IMR-90 (cell line): ENCODE measurements at regions not wholly inside any gene's neighbourhood (a gene's known extent, or its start where the extent isn't known, plus 50 kb on each side); places are given as distances from the start of the nearest gene placed in this dataset.

Experiments
- ATAC-seq: fragments of 200-7000 bp; cut with Tn5 transposase; 2 replicates; pipeline ENCODE4 v1.9.1; 2020; ENCODE audit warnings: low read depth, mild to moderate bottlenecking, moderate library complexity
- BruUV-seq: library from RNA; stranded (reverse); fragments of 400-500 nt; replicated peaks from 2 replicates; lab custom pipeline; 2021; lab: Mats Ljungman, UMichigan
- CTCF ChIA-PET: fragments of 300-600 bp; formaldehyde crosslinking; extraction: SDS; loops from one replicate; lab custom pipeline; 2021; ENCODE audit warnings: antibody characterized with exemption; lab: Yijun Ruan, JAX
- POLR2A ChIA-PET: fragments of 300-600 bp; sonication (Branson Sonifier 250); formaldehyde crosslinking; loops from one replicate; lab custom pipeline; 2022; ENCODE audit warnings: antibody characterized with exemption; ENCODE audit not compliant: unreplicated experiment; lab: Charles Lee
- DNase-seq: peaks from one replicate; pipeline ENCODE4 v3.0.0; 2013
- H2AFZ ChIP-seq: replicated peaks from 2 replicates; pipeline ENCODE3; 2013; ENCODE audit warnings: low read length, mild to moderate bottlenecking; ENCODE audit not compliant: poor library complexity
- H2AK5ac ChIP-seq: 2 replicates; pipeline ENCODE4 v1.6.1; 2013; ENCODE audit warnings: low read depth, low read length, inconsistent platforms
- H2AK9ac ChIP-seq: replicated peaks from 2 replicates; pipeline ENCODE3; 2013; ENCODE audit warnings: mild to moderate bottlenecking, low read depth, low read length, moderate library complexity; ENCODE audit not compliant: poor library complexity
- H2BK120ac ChIP-seq: 2 replicates; pipeline ENCODE4 v1.6.1; 2013; ENCODE audit warnings: low read depth, low read length, inconsistent platforms
- H2BK15ac ChIP-seq: 3 replicates; pipeline ENCODE4 v1.6.1; 2013; ENCODE audit warnings: low read depth, low read length, inconsistent platforms
- H2BK20ac ChIP-seq: 2 replicates; pipeline ENCODE4 v1.6.1; 2013; ENCODE audit warnings: low read depth, mild to moderate bottlenecking, inconsistent platforms, low read length, moderate library complexity
- H2BK5ac ChIP-seq: 2 replicates; pipeline ENCODE4 v1.6.1; 2013; ENCODE audit warnings: mild to moderate bottlenecking, low read depth, low read length, inconsistent platforms; ENCODE audit not compliant: poor library complexity, severe bottlenecking
- H3K14ac ChIP-seq: replicated peaks from 2 replicates; pipeline ENCODE4 v1.6.1; 2013; ENCODE audit warnings: low read depth, low read length, inconsistent platforms
- H3K18ac ChIP-seq: 2 replicates; pipeline ENCODE4 v1.6.1; 2013; ENCODE audit warnings: low read depth, low read length, control low read depth
- H3K23ac ChIP-seq: 2 replicates; pipeline ENCODE4 v1.6.1; 2013; ENCODE audit warnings: low read depth, low read length, inconsistent platforms
- H3K27ac ChIP-seq: 2 replicates; pipeline ENCODE4 v1.5.1; 2013; ENCODE audit warnings: mild to moderate bottlenecking, control low read depth, low read length; ENCODE audit not compliant: insufficient read depth
- H3K27me3 ChIP-seq: 2 replicates; pipeline ENCODE4 v1.6.1; 2013; ENCODE audit warnings: low read length; ENCODE audit not compliant: control insufficient read depth, insufficient read depth
- H3K36me3 ChIP-seq: 2 replicates; pipeline ENCODE4 v1.6.1; 2013; ENCODE audit warnings: low read length, mixed read lengths; ENCODE audit not compliant: control insufficient read depth, insufficient read depth
- H3K4ac ChIP-seq: 2 replicates; pipeline ENCODE4 v1.6.1; 2013; ENCODE audit warnings: low read depth, low read length, inconsistent platforms
- H3K4me1 ChIP-seq: 2 replicates; pipeline ENCODE4 v1.6.1; 2013; ENCODE audit warnings: low read length, mixed read lengths; ENCODE audit not compliant: control insufficient read depth, insufficient read depth
- H3K4me2 ChIP-seq: 2 replicates; pipeline ENCODE4 v1.6.1; 2013; ENCODE audit warnings: low read depth, mild to moderate bottlenecking, control low read depth, low read length, moderate library complexity
- H3K4me3 ChIP-seq: 2 replicates; pipeline ENCODE4 v1.5.1; 2013; ENCODE audit warnings: low read depth, mild to moderate bottlenecking, control low read depth, low read length, moderate library complexity; ENCODE audit not compliant: insufficient read depth
- H3K56ac ChIP-seq: 2 replicates; pipeline ENCODE4 v1.6.1; 2013; ENCODE audit warnings: low read length, inconsistent platforms; ENCODE audit not compliant: insufficient read depth; ENCODE audit errors: extremely low read depth
- H3K79me1 ChIP-seq, 2 experiments: 2 replicates each; pipeline ENCODE4 v1.6.1; 2013; ENCODE audit warnings: low read length in 2 of 2, inconsistent platforms in 1 of 2, low read depth in 1 of 2
- H3K9ac ChIP-seq: 2 replicates; pipeline ENCODE4 v1.6.1; 2013; ENCODE audit warnings: low read depth, low read length, control low read depth
- H3K9me1 ChIP-seq: 2 replicates; pipeline ENCODE4 v1.6.1; 2013; ENCODE audit warnings: low read length, inconsistent platforms; ENCODE audit not compliant: insufficient read depth
- H3K9me3 ChIP-seq: 2 replicates; pipeline ENCODE4 v1.6.1; 2013; ENCODE audit warnings: low read length; ENCODE audit not compliant: control insufficient read depth, insufficient read depth
- H4K20me1 ChIP-seq: 2 replicates; pipeline ENCODE4 v1.6.1; 2013; ENCODE audit warnings: low read length, inconsistent platforms; ENCODE audit not compliant: insufficient read depth
- H4K5ac ChIP-seq: 2 replicates; pipeline ENCODE4 v1.6.1; 2013; ENCODE audit warnings: mild to moderate bottlenecking, low read depth, low read length, control low read depth
- H4K8ac ChIP-seq, 2 experiments: 2 replicates each; pipeline ENCODE4 v1.6.1; 2013; ENCODE audit warnings: low read depth in 2 of 2, low read length in 2 of 2, control low read depth in 1 of 2, inconsistent platforms in 1 of 2
- H4K91ac ChIP-seq: 2 replicates; pipeline ENCODE4 v1.6.1; 2013; ENCODE audit warnings: low read depth, low read length, inconsistent platforms; ENCODE audit not compliant: insufficient read depth
- BHLHE40 ChIP-seq: fragments of 150-350 bp; IDR thresholded peaks from 2 replicates; pipeline ENCODE4 v1.6.1; 2016; ENCODE audit warnings: mild to moderate bottlenecking, low read depth, low read length
- CEBPB ChIP-seq: IDR thresholded peaks from 2 replicates; pipeline ENCODE4 v1.6.1; 2012; ENCODE audit warnings: low read depth, low read length, improper control_type of control experiment
- CHD1 ChIP-seq: IDR thresholded peaks from 2 replicates; pipeline ENCODE4 v1.6.1; 2012; ENCODE audit warnings: low read depth, low read length, improper control_type of control experiment
- ELK1 ChIP-seq: fragments of 150-350 bp; IDR thresholded peaks from 2 replicates; pipeline ENCODE4 v1.6.1; 2016; ENCODE audit warnings: low read depth, mild to moderate bottlenecking, low read length, moderate library complexity, borderline replicate concordance
- FOS ChIP-seq: fragments of 150-350 bp; IDR thresholded peaks from 2 replicates; pipeline ENCODE4 v1.6.1; 2016; ENCODE audit warnings: low read depth, low read length
- MAFK ChIP-seq: IDR thresholded peaks from 2 replicates; pipeline ENCODE4 v1.6.1; 2012; ENCODE audit warnings: low read depth, low read length, improper control_type of control experiment
- MAZ ChIP-seq: IDR thresholded peaks from 2 replicates; pipeline ENCODE4 v1.6.1; 2012; ENCODE audit warnings: low read depth, mild to moderate bottlenecking, low read length, improper control_type of control experiment, moderate library complexity, borderline replicate concordance
- MXI1 ChIP-seq: IDR thresholded peaks from 2 replicates; pipeline ENCODE4 v1.6.1; 2012; ENCODE audit warnings: low read depth, mild to moderate bottlenecking, low read length, moderate library complexity, borderline replicate concordance
- NFE2L2 ChIP-seq: fragments of 150-350 bp; IDR thresholded peaks from 2 replicates; pipeline ENCODE4 v1.6.1; 2016; ENCODE audit warnings: low read depth, mild to moderate bottlenecking, low read length
- POLR2A ChIP-seq: IDR thresholded peaks from 2 replicates; pipeline ENCODE4 v1.6.1; 2012; ENCODE audit warnings: mild to moderate bottlenecking, low read depth, low read length
- RAD21 ChIP-seq: IDR thresholded peaks from 2 replicates; pipeline ENCODE4 v1.6.1; 2012; ENCODE audit warnings: low read length, improper control_type of control experiment
- RCOR1 ChIP-seq: IDR thresholded peaks from 2 replicates; pipeline ENCODE4 v1.6.1; 2012; ENCODE audit warnings: mild to moderate bottlenecking, low read length, improper control_type of control experiment; ENCODE audit not compliant: insufficient replicate concordance
- RFX5 ChIP-seq: IDR thresholded peaks from 2 replicates; pipeline ENCODE4 v1.8.0; 2012; ENCODE audit warnings: low read depth, mild to moderate bottlenecking, low read length, moderate library complexity
- SMC3 ChIP-seq: fragments of 150-350 bp; IDR thresholded peaks from 2 replicates; pipeline ENCODE4 v1.6.1; 2016; ENCODE audit warnings: low read depth, mild to moderate bottlenecking, antibody characterized with exemption, low read length, moderate library complexity
- WGBS, 2 experiments: methylation state at CpG; one replicate each; pipeline versions ENCODE4 v1.1.5 to v1.1.7; 2013; ENCODE audit warnings: missing lambda C conversion rate in 2 of 2; ENCODE audit not compliant: insufficient read length in 1 of 2; ENCODE audit errors: extremely low coverage in 2 of 2; 5-methylcytosine and 5-hydroxymethylcytosine counted together
- dilution Hi-C: fragments of 300-500 bp; cut with HindIII; formaldehyde crosslinking; loops from one replicate; pipeline ENCODE4 v1.14.3; 2018; ENCODE audit warnings: low sequenced_read_pairs; ENCODE audit not compliant: unreplicated experiment
- in situ Hi-C: fragments of 300-500 bp; cut with MboI; formaldehyde crosslinking; loops from 3 replicates; pipeline ENCODE4 v1.14.3; 2019; ENCODE audit warnings: low sequenced_read_pairs, inconsistent platforms, mixed read lengths
- intact Hi-C: fragments of 100-400 bp; cut with micrococcal nuclease; formaldehyde crosslinking; loops from 2 replicates; pipeline ENCODE4 v1.10.0; 2022
- TF ChIP-seq, protein P1 (sequence below): conservative IDR thresholded peaks from 2 replicates; pipeline ENCODE4 v1.5.1; 2012; ENCODE audit warnings: mild to moderate bottlenecking, low read depth, low read length, improper control_type of control experiment
- TF ChIP-seq, protein P2 (sequence below): fragments of 150-350 bp; IDR thresholded peaks from 2 replicates; pipeline ENCODE4 v1.6.1; 2017; ENCODE audit warnings: mild to moderate bottlenecking, antibody characterized with exemption, low read length, low read depth

- ChIA-PET CTCF (interaction anchor here (0.9 kb wide), 1 partner anchor 13 kb away, joined by 3 read pairs; no protein-coding TSS in a partner anchor), POLR2A (no interaction called here)
- H4K20me1 ChIP-seq = no peaks in the 10 kb centered on the region
- H2BK120ac ChIP-seq = no peak overlapping the region
- WGBS, 2 experiments = no CpG with 5 or more reads among the region's 3 CpGs
- no peak overlapping the region for H3K4ac ChIP-seq
- no peaks in the 10 kb centered on the region for H3K27me3 ChIP-seq
- no peak overlapping the region for H3K18ac ChIP-seq
- H3K36me3 ChIP-seq = no peaks in the 10 kb centered on the region
- H4K91ac ChIP-seq = no peak overlapping the region
- H3K9ac ChIP-seq = no peak overlapping the region
- no peak overlapping the region for H2BK15ac ChIP-seq
- H4K5ac ChIP-seq = no peak overlapping the region
- H3K79me1 ChIP-seq = no peaks in the 10 kb centered on the region
- no peak for DNase-seq
- H3K9me3 ChIP-seq = peaks cover 3% of the 10 kb centered on the region
- H2BK5ac ChIP-seq = no peak overlapping the region
- H2BK20ac ChIP-seq = no peak overlapping the region
- intact Hi-C loops = no loop called here
- no peak for ATAC-seq
- H3K4me3 ChIP-seq = no peak overlapping the region
- H3K27ac ChIP-seq = no peak overlapping the region
- no peak overlapping the region for H3K23ac ChIP-seq
- dilution Hi-C loops = no loop called here
- no peaks in the 10 kb centered on the region for H3K4me1 ChIP-seq
- H2AK5ac ChIP-seq = no peak overlapping the region
- no TSS peak for BruUV-seq
- H2AFZ ChIP-seq = no peak overlapping the region
- TF ChIP-seq ELK1 = no peak
- no peak for TF ChIP-seq SMC3
- no peak for TF ChIP-seq BHLHE40
- no peak for TF ChIP-seq RCOR1
- TF ChIP-seq MXI1 = no peak
- TF ChIP-seq RFX5 = no peak
- TF ChIP-seq, protein P1, sequence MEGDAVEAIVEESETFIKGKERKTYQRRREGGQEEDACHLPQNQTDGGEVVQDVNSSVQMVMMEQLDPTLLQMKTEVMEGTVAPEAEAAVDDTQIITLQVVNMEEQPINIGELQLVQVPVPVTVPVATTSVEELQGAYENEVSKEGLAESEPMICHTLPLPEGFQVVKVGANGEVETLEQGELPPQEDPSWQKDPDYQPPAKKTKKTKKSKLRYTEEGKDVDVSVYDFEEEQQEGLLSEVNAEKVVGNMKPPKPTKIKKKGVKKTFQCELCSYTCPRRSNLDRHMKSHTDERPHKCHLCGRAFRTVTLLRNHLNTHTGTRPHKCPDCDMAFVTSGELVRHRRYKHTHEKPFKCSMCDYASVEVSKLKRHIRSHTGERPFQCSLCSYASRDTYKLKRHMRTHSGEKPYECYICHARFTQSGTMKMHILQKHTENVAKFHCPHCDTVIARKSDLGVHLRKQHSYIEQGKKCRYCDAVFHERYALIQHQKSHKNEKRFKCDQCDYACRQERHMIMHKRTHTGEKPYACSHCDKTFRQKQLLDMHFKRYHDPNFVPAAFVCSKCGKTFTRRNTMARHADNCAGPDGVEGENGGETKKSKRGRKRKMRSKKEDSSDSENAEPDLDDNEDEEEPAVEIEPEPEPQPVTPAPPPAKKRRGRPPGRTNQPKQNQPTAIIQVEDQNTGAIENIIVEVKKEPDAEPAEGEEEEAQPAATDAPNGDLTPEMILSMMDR = no peak
- TF ChIP-seq CHD1 = no peak
- TF ChIP-seq, protein P2, sequence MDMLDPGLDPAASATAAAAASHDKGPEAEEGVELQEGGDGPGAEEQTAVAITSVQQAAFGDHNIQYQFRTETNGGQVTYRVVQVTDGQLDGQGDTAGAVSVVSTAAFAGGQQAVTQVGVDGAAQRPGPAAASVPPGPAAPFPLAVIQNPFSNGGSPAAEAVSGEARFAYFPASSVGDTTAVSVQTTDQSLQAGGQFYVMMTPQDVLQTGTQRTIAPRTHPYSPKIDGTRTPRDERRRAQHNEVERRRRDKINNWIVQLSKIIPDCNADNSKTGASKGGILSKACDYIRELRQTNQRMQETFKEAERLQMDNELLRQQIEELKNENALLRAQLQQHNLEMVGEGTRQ = no peak
- TF ChIP-seq CEBPB = no peak
- TF ChIP-seq FOS = no peak
- TF ChIP-seq RAD21 = no peak
- no peak for TF ChIP-seq MAFK
- TF ChIP-seq NFE2L2 = no peak
- no peak for TF ChIP-seq POLR2A
- no peak for TF ChIP-seq MAZ
- no peak overlapping the region for H3K56ac ChIP-seq
- no peak overlapping the region for H4K8ac ChIP-seq
- no peak overlapping the region for H3K4me2 ChIP-seq
- no peak overlapping the region for H3K14ac ChIP-seq
- no peak overlapping the region for H2AK9ac ChIP-seq
- in situ Hi-C loops = no loop called here
- H3K9me1 ChIP-seq = no peaks in the 10 kb centered on the region
Measured at GRCh38 chr5:167122267-167122666, 1169.2 kb upstream of the WWC1 start.
